GM10266 (cell line): ENCODE measurements at regions not wholly inside any gene's neighbourhood (a gene's known extent, or its start where the extent isn't known, plus 50 kb on each side); places are given as distances from the start of the nearest gene placed in this dataset.

Experiments
- DNase-seq: peaks from one replicate; pipeline ENCODE4 v3.0.0; 2012; ENCODE audit errors: extremely low spot score
- CTCF ChIP-seq: IDR thresholded peaks from 2 replicates; pipeline ENCODE4 v1.5.1; 2012; ENCODE audit warnings: mild to moderate bottlenecking, low read depth; ENCODE audit not compliant: control insufficient read depth, insufficient read depth; ENCODE audit errors: missing control alignments

GRCh38 chr2:239776436-239777005 is 248.6 kb downstream of the NDUFA10 start:
- TF ChIP-seq CTCF: no peak
- no peak for DNase-seq

GRCh38 chr2:239775623-239776435 is 249.3 kb downstream of the NDUFA10 start:
- no peak for DNase-seq
- no peak for TF ChIP-seq CTCF

- no peak for DNase-seq
- no peak for TF ChIP-seq CTCF
Measured at GRCh38 chr2:239774933-239775622, 250.1 kb downstream of the NDUFA10 start.

- DNase-seq: no peak
- TF ChIP-seq CTCF: no peak
Measured at GRCh38 chr2:239774142-239774462, 251.0 kb downstream of the NDUFA10 start.

- no peak for TF ChIP-seq CTCF
- DNase-seq: no peak
Measured at GRCh38 chr2:239773228-239774141, 251.7 kb downstream of the NDUFA10 start.

- no peak for TF ChIP-seq CTCF
- no peak for DNase-seq
Measured at GRCh38 chr2:239772721-239773120, 252.4 kb downstream of the NDUFA10 start.

GRCh38 chr2:239770246-239770639 is 254.9 kb downstream of the NDUFA10 start:
- no peak for TF ChIP-seq CTCF
- DNase-seq: no peak
